GM21619 (cell line): ENCODE measurements at regions not wholly inside any gene's neighbourhood (a gene's known extent, or its start where the extent isn't known, plus 50 kb on each side); places are given as distances from the start of the nearest gene placed in this dataset.

Source experiments
- ATAC-seq: cut with Tn5 transposase; IDR thresholded peaks from one replicate; pipeline ENCODE4 v1.9.1; 2021; ENCODE audit not compliant: unreplicated experiment

DNA sequence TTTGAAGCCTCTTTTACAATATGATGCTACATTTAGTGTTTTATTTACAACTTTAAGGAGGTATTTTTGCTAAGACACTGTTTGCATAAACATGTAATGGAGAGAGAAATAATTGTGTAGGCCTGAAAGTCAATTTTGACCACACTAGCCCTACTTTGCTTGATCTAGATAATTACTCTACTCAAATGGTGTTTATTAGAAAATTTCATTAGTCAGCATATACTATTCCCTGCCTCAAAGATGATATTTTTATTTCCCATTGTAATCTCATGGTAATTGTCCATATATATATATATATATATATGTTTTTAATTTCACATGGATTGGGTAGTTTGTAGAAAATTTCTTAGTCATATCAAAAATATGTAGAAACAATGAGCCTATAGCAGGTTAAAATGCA lies 632.2 kb downstream of the SATB2 start:
- ATAC-seq: no peak

GRCh38 chr2:198817536-198817935 lies 640.2 kb downstream of the SATB2 start:
- no peak for ATAC-seq

DNA sequence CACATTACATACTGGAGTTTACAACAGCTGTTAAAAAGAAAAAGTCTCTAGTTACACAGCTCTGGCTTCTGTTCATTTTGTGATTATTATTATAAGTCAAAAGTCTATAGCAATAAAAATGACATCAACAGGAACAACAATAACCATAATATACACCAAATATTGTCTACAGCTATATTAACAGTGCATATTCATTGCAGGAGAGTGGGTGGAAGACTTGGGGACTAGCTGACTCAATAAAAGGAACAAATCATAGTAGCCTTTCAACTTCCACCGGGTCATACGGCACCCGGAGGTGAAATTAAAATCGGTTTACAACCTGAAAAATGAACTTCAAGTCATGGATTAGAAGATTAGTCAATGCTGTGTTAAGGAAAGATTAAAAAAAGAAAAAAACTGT lies 642.1 kb downstream of the SATB2 start:
- ATAC-seq: no peak

DNA sequence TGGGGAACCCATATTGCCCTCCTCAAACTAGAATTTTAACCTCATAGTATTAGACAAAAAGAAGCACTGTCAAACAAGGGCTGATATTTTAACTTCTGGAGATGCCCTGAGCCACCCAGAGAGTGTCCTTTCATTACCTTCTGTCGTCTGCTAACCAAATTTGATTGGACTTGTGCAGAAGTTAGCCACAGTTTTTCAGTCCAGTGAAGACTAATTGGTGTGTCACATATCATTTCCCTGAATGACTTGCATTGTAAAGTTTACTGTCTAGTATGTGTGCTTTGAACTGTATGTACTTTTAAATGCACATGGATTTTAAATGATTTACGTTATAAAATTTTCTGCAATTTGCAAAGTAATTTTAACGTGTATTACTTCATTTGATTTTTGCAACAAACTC lies 646.5 kb downstream of the SATB2 start:
- no peak for ATAC-seq

GRCh38 chr2:198809976-198810375 lies 647.8 kb downstream of the SATB2 start:
- no peak for ATAC-seq

DNA sequence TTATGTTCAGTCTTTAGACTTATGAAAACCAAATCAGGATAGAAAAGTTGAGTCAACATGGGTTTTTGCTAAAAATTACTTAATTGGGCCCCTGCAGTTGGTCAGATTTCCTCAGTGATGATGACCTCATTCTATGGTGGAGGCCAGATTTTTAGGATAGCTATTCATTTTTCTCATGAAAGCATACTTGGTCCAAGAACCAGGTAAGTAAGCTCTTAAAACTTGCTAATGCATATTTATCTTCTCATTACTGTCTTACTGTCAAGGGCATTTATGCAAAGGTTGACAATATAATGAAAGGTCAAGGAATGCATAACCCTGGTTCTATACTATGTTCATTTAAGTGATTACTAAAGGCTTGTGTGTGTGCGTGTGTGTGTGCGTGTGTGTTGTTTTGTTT lies 650.6 kb downstream of the SATB2 start:
- no peak for ATAC-seq

GRCh38 chr2:198795419-198795818 lies 662.3 kb downstream of the SATB2 start:
- no peak for ATAC-seq

GRCh38 chr2:198791623-198792022 lies 666.1 kb downstream of the SATB2 start:
- ATAC-seq: no peak

GRCh38 chr2:198788676-198789075 lies 669.1 kb downstream of the SATB2 start:
- ATAC-seq: no peak

DNA sequence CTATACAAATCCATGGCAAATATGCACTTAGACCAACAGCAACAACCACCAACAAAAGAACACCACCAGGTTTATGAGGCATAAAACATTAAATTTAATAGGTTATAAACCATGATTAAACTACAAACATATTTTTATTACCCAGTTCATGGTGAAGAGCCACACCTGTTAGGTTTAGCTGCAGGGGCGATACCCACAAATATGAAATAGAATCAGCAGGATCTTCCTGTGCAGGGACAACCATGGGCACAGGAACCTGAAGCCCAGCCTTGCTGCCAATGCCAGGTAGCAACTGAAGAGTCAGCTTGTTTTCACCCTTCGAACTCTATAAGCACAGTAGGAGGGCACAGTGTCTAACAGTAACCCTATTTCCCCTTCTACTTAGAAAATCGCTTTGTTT lies 675.0 kb downstream of the SATB2 start:
- ATAC-seq: no peak

GRCh38 chr2:198776616-198777406 lies 680.9 kb downstream of the SATB2 start:
- ATAC-seq: no peak

DNA sequence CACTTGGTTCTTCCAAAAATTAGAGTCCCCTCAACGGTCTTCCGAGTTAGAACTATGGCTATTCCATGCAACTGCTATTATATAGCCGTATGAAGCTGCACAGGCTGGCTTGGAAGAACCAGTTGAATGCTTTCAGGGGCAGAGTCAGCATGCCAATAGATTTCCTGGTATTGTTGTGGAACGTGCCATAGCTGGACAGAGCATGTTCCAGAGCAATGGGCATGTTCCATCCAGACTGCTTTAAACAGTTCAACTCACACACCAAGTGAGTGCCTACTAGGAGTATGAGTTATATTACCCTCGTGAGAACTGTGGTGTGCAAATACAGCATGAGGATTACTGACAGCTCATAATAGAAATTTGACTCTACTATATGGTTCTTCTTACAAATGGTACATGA lies 682.0 kb downstream of the SATB2 start:
- no peak for ATAC-seq

- no peak for ATAC-seq
These were observed 683.2 kb downstream of the SATB2 start for GRCh38 chr2:198774576-198774975.

GRCh38 chr2:198767694-198768093 lies 690.0 kb downstream of the SATB2 start:
- ATAC-seq: no peak

DNA sequence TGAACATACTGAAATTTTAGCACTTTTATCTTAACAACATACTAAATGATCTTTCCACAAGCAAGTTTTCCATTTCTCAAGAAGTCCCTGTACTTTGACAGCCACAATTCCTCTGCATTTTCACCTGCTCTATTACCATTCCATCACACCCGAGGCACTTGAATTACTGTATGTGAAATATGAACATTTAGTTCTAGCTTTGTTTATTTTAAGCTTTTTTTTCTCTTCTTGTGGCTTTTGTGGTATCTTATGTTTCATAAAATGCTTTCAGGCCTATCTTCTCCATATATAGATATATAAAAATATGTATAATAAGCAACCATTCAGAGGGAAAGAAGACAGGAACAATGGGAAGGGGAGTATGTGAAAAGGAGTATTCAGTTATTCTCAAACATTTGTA lies 693.9 kb downstream of the SATB2 start:
- no peak for ATAC-seq

DNA sequence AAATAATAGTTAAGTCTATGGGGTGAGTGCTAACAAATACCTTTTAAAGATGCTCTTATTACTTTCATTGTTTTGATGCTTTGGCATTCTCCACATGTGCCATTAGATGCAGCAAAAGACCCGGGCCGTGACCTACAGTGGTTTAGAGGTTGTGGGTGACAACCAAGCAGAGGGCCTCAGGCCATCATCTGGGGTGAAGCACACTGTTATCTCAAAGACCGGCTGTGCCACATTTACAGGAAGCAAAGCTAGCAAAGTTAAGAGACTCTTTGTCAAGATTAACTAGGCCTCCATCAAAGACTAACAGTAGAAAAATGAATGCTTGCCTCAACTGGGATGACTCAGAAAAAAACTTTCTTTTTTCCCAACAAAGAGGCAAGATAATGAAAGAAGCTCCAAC lies 695.3 kb downstream of the SATB2 start:
- ATAC-seq: no peak

- ATAC-seq: no peak
These were observed 700.7 kb downstream of the SATB2 start for GRCh38 chr2:198757069-198757468.

DNA sequence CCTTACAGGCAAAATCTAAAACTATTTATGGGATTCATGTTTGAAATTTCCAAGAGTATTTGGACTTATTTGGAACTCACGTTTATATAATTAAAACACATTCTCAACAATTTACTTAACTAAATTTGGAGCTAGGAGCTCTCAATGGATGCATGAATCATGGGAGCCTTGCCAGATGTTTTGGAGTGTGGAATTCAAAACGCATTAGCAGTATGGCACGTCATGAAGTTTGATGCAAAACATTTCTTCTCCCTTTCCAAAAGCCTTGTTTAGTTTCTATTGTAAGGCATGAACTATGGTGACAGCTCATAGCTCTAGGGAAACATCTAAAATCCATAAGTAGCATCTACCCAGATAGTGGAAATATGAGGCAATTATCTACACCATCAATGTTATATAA lies 701.6 kb downstream of the SATB2 start:
- ATAC-seq: no peak

DNA sequence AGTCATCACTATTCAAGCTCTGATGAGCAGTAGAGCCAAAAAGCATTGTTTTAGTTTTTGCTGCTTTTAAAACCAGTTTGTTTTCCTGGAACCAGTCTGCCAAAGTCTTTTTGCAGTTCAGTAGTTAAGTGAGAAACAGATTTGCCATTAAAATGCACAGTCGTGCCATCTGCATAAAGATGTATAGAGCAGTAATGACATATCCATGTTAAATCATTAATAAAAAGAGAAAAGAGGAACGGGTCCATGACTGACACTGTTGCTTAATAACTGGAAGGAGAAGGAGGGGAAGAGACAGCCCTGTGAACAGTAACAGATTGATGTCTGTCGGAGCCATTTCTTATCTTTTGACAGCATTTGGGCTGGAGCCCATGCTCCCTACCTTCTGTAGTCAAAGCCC lies 704.6 kb downstream of the SATB2 start:
- ATAC-seq: no peak

GRCh38 chr2:198749364-198749763 lies 708.4 kb downstream of the SATB2 start:
- ATAC-seq: no peak

DNA sequence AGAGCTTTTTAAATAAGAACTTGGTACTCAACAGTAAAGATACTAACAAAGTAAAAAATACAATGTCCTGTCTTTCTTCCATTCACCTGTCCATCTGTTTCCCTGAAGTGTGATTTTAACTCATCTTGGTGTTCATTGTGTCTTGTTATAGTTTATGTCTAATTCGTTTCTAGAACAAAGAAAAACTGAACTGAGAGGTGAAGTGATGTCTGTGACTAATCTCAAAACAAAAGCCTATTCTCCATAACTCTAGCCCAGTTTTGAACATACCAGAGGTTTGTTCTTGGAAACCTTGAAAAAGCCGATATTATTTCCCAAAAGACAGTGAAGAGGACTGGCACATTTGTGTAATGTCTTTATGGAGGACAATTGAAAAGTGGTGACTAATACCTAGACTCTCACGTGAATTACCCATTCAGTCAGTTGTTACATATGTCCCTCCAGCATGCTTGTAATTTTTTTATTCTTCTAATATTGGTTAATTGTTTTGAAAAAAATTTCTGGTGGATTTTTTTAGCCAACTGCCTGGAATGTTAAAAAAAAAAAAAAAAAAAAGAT lies 725.8 kb downstream of the SATB2 start:
- ATAC-seq: no peak

GRCh38 chr2:198720266-198720665 lies 737.5 kb downstream of the SATB2 start:
- ATAC-seq: no peak

DNA sequence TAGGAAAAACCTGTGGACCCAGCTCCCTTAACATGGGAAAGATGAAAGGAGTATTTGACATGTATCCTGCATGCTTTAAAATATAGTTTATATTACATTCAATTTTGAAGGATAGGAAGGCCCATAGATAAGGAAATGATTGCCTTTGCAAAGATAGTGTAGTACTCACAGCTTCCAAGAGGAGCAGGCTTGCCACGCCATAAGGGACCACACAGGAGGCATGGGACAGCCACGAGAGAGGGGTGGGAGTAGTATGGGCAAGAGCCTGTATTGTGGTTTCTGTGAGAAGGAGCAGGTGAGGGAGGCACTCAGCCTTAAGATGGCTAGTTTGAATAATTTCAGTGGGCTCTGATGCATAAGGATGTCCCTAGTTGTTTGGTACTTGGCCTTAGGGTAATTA lies 740.3 kb downstream of the SATB2 start:
- ATAC-seq: no peak
